Activated naive CD8-positive, alpha-beta T cell (primary cell): ENCODE measurements at regions not wholly inside any gene's neighbourhood (a gene's known extent, or its start where the extent isn't known, plus 50 kb on each side); places are given as distances from the start of the nearest gene placed in this dataset.

ENCODE experiments used
- H3K27ac Mint-ChIP-seq: one replicate; pipeline ENCODE4 v1.8.0; 2021; ENCODE audit warnings: mixed read lengths
- H3K27me3 Mint-ChIP-seq: one replicate; pipeline ENCODE4 v1.8.0; 2021; ENCODE audit warnings: mixed read lengths
- H3K36me3 Mint-ChIP-seq: one replicate; pipeline ENCODE4 v1.8.0; 2021; ENCODE audit warnings: mixed read lengths
- H3K4me1 Mint-ChIP-seq: one replicate; pipeline ENCODE4 v1.8.0; 2021; ENCODE audit warnings: low read depth, mixed read lengths
- H3K4me3 Mint-ChIP-seq: one replicate; pipeline ENCODE4 v1.8.0; 2021; ENCODE audit warnings: mild to moderate bottlenecking, mixed read lengths
- H3K9me3 Mint-ChIP-seq: one replicate; pipeline ENCODE4 v1.8.0; 2021; ENCODE audit warnings: low read depth, mixed read lengths

- H3K4me3 Mint-ChIP-seq, result no peak overlapping the region
- H3K27ac Mint-ChIP-seq, result no peak overlapping the region
- peaks cover 5% of the 10 kb centered on the region for H3K36me3 Mint-ChIP-seq
- no peaks in the 10 kb centered on the region for H3K27me3 Mint-ChIP-seq
- no peaks in the 10 kb centered on the region for H3K9me3 Mint-ChIP-seq
- no peaks in the 10 kb centered on the region for H3K4me1 Mint-ChIP-seq
Observed at GRCh38 chr7:33770576-33770975, 134.8 kb upstream of the BMPER start.

GRCh38 chr7:33771422-33771821 lies 133.9 kb upstream of the BMPER start:
- no peaks in the 10 kb centered on the region for H3K27me3 Mint-ChIP-seq
- peaks cover 5% of the 10 kb centered on the region for H3K36me3 Mint-ChIP-seq
- H3K27ac Mint-ChIP-seq, result no peak overlapping the region
- H3K4me3 Mint-ChIP-seq, result no peak overlapping the region
- H3K4me1 Mint-ChIP-seq, result no peaks in the 10 kb centered on the region
- H3K9me3 Mint-ChIP-seq, result no peaks in the 10 kb centered on the region

GRCh38 chr7:33773053-33773452 lies 132.3 kb upstream of the BMPER start:
- Mint-ChIP-seq H3K4me3 (no peak overlapping the region), H3K27me3 (no peaks in the 10 kb centered on the region), H3K4me1 (no peaks in the 10 kb centered on the region), H3K36me3 (peaks cover 5% of the 10 kb centered on the region), H3K9me3 (no peaks in the 10 kb centered on the region), H3K27ac (no peak overlapping the region)

DNA sequence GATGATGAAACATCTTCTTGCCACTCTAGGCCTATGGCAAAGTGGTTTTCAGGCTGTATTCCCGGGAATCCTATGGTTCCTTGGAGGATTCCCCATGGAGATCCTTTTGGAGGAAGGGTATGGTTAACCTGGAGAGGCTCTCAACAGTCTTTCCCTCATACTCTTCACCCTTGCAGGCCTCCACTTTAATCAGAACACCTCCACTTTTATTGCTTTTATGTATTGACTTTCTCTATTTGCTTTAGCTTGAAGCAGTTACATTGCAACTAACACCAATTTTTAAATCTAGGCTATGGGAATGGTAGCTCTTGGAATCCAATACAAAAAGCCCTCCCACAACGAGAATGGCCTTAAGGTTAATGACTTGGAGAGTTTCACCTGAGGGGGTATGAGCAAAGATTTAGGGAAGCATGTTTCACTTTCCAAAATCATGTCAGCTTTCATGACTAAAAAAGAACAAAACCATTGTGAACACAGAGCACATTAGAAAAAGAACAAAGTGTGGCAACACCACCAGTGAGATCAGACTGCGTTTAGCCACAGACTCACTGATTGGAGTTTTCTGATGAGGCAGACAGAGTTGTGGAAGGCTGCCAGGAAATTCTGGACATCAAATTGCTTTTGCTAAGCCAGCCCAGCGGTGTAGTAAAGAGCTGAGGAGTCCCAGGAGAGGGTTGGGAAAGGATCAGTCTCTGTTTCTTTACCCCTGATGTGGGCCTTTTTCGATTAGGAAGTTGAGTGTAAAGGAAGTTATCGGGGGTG lies 130.4 kb upstream of the BMPER start:
- H3K27ac Mint-ChIP-seq, result no peak overlapping the region
- H3K4me3 Mint-ChIP-seq, result no peak overlapping the region
- H3K27me3 Mint-ChIP-seq, result no peaks in the 10 kb centered on the region
- no peaks in the 10 kb centered on the region for H3K4me1 Mint-ChIP-seq
- H3K36me3 Mint-ChIP-seq, result peaks cover 5% of the 10 kb centered on the region
- H3K9me3 Mint-ChIP-seq, result no peaks in the 10 kb centered on the region

DNA sequence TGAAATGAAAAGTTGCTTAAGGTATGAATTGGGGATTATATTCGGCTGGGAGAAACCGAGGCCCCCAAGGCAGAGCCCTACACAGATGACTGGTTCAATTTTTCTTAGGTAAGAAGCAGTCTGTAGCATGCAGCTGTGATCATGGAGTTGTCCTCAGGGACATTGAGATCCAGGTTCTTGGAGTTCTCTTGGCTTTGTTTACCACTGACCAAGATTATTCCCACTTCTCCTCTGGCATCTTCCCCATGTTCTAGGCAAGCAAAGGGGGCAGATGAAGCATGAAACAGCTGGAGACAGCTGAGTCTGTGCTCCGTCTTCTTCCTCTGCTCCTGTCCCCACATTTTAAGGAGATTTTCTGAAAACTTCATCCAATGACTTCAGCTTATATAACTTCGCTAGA lies 129.5 kb upstream of the BMPER start:
- H3K36me3 Mint-ChIP-seq, result peaks cover 5% of the 10 kb centered on the region
- no peak overlapping the region for H3K4me3 Mint-ChIP-seq
- no peaks in the 10 kb centered on the region for H3K27me3 Mint-ChIP-seq
- no peaks in the 10 kb centered on the region for H3K4me1 Mint-ChIP-seq
- no peaks in the 10 kb centered on the region for H3K9me3 Mint-ChIP-seq
- H3K27ac Mint-ChIP-seq, result no peak overlapping the region

DNA sequence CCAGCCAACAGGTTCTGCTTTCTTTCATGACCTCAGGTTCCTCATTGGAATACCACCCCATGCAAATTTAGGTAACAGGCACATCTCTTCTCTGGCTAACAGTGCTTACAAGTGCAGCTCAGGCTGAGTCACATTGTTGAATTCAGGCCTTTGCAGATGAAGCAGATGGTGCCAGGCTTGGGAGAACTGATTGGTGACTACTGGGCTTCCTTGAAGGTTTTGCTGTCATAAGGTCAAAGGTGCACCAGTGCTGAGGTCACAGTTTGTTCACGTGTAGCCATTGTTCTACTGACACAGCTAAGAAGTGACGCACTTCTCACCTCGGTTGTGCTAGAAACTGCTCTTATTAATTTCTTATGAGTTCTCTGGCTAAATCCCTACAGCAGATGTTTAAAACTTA lies 128.6 kb upstream of the BMPER start:
- Mint-ChIP-seq H3K9me3 (no peaks in the 10 kb centered on the region), H3K27ac (no peak overlapping the region), H3K4me3 (no peak overlapping the region), H3K27me3 (no peaks in the 10 kb centered on the region), H3K4me1 (no peaks in the 10 kb centered on the region), H3K36me3 (peaks cover 5% of the 10 kb centered on the region)

DNA sequence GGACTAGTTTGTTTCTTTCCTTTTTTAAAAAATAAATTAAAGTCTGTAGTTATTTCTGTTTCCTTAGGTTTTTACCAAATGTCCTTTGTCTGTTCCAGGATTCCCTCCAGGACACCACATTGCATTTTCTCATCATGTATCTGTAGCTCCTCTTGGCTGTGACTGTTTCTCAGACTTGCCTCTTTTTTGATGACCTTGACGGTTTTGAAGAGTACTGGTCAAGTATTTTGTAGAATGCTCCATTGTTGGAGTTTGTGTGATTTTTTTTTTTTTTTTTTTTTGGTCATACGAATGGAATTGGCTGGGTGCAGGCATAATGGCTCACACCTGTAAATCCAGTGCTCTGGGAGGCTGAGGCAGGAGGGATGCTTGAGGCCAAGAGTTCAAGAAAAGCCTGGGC lies 127.1 kb upstream of the BMPER start:
- Mint-ChIP-seq H3K27ac (no peak overlapping the region), H3K4me1 (no peaks in the 10 kb centered on the region), H3K9me3 (no peaks in the 10 kb centered on the region), H3K4me3 (no peak overlapping the region), H3K36me3 (peaks cover 8% of the 10 kb centered on the region), H3K27me3 (no peaks in the 10 kb centered on the region)

DNA sequence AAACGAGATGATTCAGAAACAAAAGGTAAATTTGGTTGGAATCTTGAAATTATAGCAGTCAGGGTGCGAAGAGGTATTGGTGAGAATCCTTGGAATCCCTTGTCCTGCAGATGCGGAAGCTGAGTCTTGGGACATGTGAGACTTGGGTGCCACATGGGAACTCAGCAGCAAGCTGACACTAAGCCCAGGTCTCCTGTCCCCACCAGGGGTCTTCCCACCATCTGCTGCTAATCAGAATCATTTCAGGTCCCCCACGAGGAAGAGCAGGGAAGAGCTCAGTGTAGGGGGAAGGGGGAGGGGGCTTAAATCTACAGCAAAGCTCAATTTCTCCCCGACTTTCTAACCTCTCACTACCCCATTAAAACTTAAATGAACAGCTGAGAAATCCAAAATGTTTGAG lies 126.1 kb upstream of the BMPER start:
- H3K36me3 Mint-ChIP-seq, result peaks cover 3% of the 10 kb centered on the region
- no peak overlapping the region for H3K27ac Mint-ChIP-seq
- no peak overlapping the region for H3K4me3 Mint-ChIP-seq
- no peaks in the 10 kb centered on the region for H3K4me1 Mint-ChIP-seq
- H3K27me3 Mint-ChIP-seq, result no peaks in the 10 kb centered on the region
- H3K9me3 Mint-ChIP-seq, result no peaks in the 10 kb centered on the region

GRCh38 chr7:33781167-33781566 lies 124.2 kb upstream of the BMPER start:
- Mint-ChIP-seq H3K27me3 (no peaks in the 10 kb centered on the region), H3K36me3 (peaks cover 5% of the 10 kb centered on the region), H3K4me1 (no peaks in the 10 kb centered on the region), H3K4me3 (no peak overlapping the region), H3K27ac (no peak overlapping the region), H3K9me3 (no peaks in the 10 kb centered on the region)

GRCh38 chr7:33781796-33782195 lies 123.5 kb upstream of the BMPER start:
- Mint-ChIP-seq H3K9me3 (no peaks in the 10 kb centered on the region), H3K36me3 (peaks cover 5% of the 10 kb centered on the region), H3K27ac (no peak overlapping the region), H3K4me1 (no peaks in the 10 kb centered on the region), H3K27me3 (no peaks in the 10 kb centered on the region), H3K4me3 (no peak overlapping the region)

- Mint-ChIP-seq H3K4me1 (no peaks in the 10 kb centered on the region), H3K36me3 (peaks cover 5% of the 10 kb centered on the region), H3K27me3 (no peaks in the 10 kb centered on the region), H3K4me3 (no peak overlapping the region), H3K27ac (no peak overlapping the region), H3K9me3 (no peaks in the 10 kb centered on the region)
Observed at GRCh38 chr7:33784000-33784399, 121.3 kb upstream of the BMPER start.

DNA sequence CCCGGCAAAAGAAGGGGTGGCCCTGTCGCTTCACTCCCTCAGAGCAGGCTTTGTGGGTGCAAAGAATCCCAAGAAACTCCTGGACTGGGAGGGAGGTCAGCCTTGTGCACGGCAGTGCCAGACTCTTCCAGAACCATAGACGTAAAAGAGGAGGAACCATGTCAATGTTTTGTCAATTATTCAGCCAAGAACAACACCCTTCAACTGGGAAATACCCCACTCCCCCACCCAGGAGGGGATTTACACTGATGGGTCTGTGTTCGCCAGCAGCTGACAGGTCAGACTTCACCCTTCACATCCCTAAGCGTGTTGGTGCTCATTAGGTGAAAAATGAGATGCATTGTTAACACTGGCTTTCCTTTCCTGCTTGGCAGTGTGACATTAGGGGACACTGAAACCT lies 116.8 kb upstream of the BMPER start:
- H3K27me3 Mint-ChIP-seq, result no peaks in the 10 kb centered on the region
- H3K9me3 Mint-ChIP-seq, result no peaks in the 10 kb centered on the region
- no peak overlapping the region for H3K4me3 Mint-ChIP-seq
- peaks cover 2% of the 10 kb centered on the region for H3K36me3 Mint-ChIP-seq
- no peaks in the 10 kb centered on the region for H3K4me1 Mint-ChIP-seq
- no peak overlapping the region for H3K27ac Mint-ChIP-seq

DNA sequence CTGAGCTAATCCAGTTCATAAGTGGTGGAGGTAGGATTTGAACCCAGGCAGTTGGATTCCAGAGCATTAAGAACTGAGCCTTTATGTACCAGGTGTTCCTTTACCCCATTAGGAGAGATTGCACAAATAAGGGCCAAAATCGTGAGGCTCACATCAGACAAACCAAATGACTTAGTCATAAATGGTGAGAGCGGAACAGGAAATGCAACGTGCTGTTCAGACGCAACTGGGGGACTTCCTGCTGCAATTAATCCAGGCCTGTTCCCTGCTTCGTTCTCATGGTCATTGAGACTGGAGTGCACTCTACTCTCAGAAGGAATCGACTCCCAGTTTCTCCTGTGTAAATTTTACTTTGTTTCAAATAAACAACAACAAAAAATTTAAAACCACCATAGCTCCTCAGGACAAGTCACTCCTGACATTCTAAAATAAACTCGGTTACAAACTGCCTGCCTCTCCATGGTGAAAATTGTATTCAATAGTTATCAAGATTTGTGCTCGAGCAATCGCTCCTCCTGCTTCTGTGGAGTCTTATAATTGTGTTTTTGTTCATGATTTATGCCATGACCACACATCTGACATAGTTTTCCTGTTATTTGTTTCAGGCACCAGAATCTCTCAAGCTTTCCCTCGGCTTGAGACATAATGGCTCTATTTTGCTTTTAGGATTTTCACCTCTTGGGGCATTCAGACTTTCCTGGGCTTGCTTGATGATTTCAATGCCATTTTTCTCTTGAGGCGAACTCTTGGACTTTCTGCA lies 115.3 kb upstream of the BMPER start:
- no peaks in the 10 kb centered on the region for H3K9me3 Mint-ChIP-seq
- no peak overlapping the region for H3K4me3 Mint-ChIP-seq
- no peak overlapping the region for H3K27ac Mint-ChIP-seq
- no peaks in the 10 kb centered on the region for H3K4me1 Mint-ChIP-seq
- H3K36me3 Mint-ChIP-seq, result no peaks in the 10 kb centered on the region
- no peaks in the 10 kb centered on the region for H3K27me3 Mint-ChIP-seq

DNA sequence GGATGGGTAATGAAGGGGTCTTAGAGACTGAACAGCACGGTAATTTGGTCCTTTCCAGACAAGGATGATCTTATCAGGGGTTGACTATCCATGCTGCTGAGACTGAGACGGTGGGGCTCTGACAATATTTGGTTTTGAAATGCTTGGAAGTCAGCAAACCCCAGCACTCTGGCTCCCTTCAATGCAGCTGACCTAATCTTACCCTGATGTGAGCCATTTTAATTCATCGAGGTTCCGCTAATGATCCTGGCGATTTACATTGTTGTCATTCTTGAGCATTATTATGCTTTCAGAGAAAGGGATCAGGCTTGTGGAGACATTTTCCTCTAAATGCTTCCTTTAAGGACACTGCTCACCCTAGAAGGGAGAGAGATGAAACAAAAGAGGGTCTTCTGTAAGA lies 114.6 kb upstream of the BMPER start:
- Mint-ChIP-seq H3K9me3 (no peaks in the 10 kb centered on the region), H3K36me3 (no peaks in the 10 kb centered on the region), H3K27ac (no peak overlapping the region), H3K4me3 (no peak overlapping the region), H3K4me1 (no peaks in the 10 kb centered on the region), H3K27me3 (no peaks in the 10 kb centered on the region)

DNA sequence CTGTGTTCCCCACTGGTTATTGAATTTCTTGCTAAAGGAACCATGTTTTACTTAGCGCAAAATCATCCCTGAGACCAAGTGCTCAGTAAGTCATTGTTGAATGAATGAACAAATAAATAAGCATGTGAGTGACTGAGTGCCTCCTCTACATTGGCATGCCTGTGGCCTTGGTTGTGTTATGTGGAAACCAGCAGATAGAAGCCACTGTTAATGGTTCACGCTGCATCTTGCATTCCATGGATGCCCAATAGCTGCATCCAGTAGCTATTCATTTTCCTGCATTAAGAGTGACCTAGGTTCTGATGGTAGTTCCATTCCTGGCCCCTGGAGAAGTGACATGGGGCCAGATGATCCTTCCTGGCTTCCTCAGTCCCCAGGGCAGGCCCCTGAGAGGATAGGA lies 113.3 kb upstream of the BMPER start:
- Mint-ChIP-seq H3K4me3 (no peak overlapping the region), H3K27ac (no peak overlapping the region), H3K36me3 (no peaks in the 10 kb centered on the region), H3K4me1 (no peaks in the 10 kb centered on the region), H3K27me3 (no peaks in the 10 kb centered on the region), H3K9me3 (no peaks in the 10 kb centered on the region)
